Esophagus muscularis mucosa (tissue), 4 donors: ENCODE measurements at regions not wholly inside any gene's neighbourhood (a gene's known extent, or its start where the extent isn't known, plus 50 kb on each side); places are given as distances from the start of the nearest gene placed in this dataset.

Source experiments
- DNase-seq: peaks from one replicate; pipeline ENCODE4 v3.0.0-alpha.2; 2017; ENCODE audit errors: extremely low spot score
- H3K27ac ChIP-seq, 4 donors: fragments of 200-600 bp; sonication (generic); replicated peaks in 1 of 4; 1 replicate in 3 of 4; 2 replicates in 1 of 4; pipeline ENCODE4 v1.5.1; 2016 to 2019; ENCODE audit warnings: mild to moderate bottlenecking in 1 of 4
- H3K27me3 ChIP-seq, 4 donors: fragments of 200-600 bp; sonication (generic); one replicate each; pipeline versions ENCODE4 v1.5.1 to v1.6.0; 2016 to 2019
- H3K36me3 ChIP-seq, 4 donors: fragments of 200-600 bp; sonication (generic); one replicate each; pipeline ENCODE4 v1.5.1; 2016 to 2019
- H3K4me1 ChIP-seq, 4 donors: fragments of 200-600 bp; sonication (generic); one replicate each; pipeline ENCODE4 v1.5.1; 2016 to 2019
- H3K4me3 ChIP-seq, 4 donors: fragments of 200-600 bp; sonication (generic); 1 replicate in 2 of 4; 2 replicates in 2 of 4; pipeline ENCODE4 v1.5.1; 2016 to 2019; ENCODE audit warnings: mild to moderate bottlenecking in 4 of 4, moderate library complexity in 1 of 4
- H3K9me3 ChIP-seq, 4 donors: fragments of 200-600 bp; sonication (generic); 1 replicate in 3 of 4; 2 replicates in 1 of 4; pipeline ENCODE4 v1.5.1; 2016 to 2019
- EP300 ChIP-seq: sonication (generic); formaldehyde crosslinking; IDR thresholded peaks from one replicate; pipeline ENCODE4 v1.6.1; 2017; ENCODE audit warnings: antibody characterized with exemption
- POLR2A ChIP-seq: fragments of 450-650 bp; IDR thresholded peaks from one replicate; pipeline ENCODE4 v1.6.1; 2017; ENCODE audit warnings: antibody characterized with exemption, moderate library complexity, mild to moderate bottlenecking, low read depth
- POLR2AphosphoS5 ChIP-seq, 2 donors: sonication (generic); formaldehyde crosslinking; IDR thresholded peaks; one replicate each; pipeline ENCODE4 v1.6.1; 2017; ENCODE audit warnings: antibody characterized with exemption in 2 of 2
- WGBS: methylation state at CpG from one replicate; pipeline ENCODE4 v1.1.5; 2018; 5-methylcytosine and 5-hydroxymethylcytosine counted together
- intact Hi-C: fragments of 100-400 bp; cut with DNase I; formaldehyde crosslinking; loops from one replicate; pipeline ENCODE4 v1.15.1; 2023
- TF ChIP-seq, protein P1 (sequence below), 3 experiments: fragments of 200-600 bp in 2 of 3; fragments of 450-650 bp in 1 of 3; sonication (generic) in 2 of 3; IDR thresholded peaks; one replicate each; pipeline ENCODE4 v1.5.1; 2017 to 2019; ENCODE audit warnings: antibody characterized with exemption in 3 of 3, mild to moderate bottlenecking in 2 of 3, moderate library complexity in 1 of 3

DNA sequence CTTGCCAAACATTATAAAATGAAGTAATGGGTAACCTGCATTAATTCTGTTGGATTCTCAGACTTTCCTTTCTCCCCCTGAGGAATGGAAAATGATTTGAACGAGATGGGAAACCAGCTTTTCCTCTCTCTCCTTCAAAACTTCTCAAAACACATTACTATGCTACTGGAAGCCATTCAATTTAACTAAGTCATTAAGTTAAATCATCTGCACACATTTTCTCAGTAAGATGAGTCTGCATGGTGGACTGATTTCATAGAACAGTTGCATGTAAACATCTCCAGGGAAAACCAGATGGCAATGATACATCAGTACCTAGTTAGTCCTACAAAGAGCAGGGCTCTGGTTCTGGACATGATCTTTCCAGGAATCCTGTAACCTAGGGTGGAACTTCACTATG, 59.9 kb downstream of the BMP4 start:
- no peaks in the 10 kb centered on the region for H3K36me3 ChIP-seq
- H3K4me3 ChIP-seq, result no peak overlapping the region
- intact Hi-C loops, result no loop called here
- DNase-seq, result no peak
- H3K4me1 ChIP-seq, result no peaks in the 10 kb centered on the region
- H3K27me3 ChIP-seq, result no peaks in the 10 kb centered on the region
- H3K9me3 ChIP-seq, result no peaks in the 10 kb centered on the region
- TF ChIP-seq POLR2AphosphoS5 (IDR thresholded peaks at IDR 0.05) (no peak), POLR2A (no peak), EP300 (no peak)
- TF ChIP-seq, protein P1, sequence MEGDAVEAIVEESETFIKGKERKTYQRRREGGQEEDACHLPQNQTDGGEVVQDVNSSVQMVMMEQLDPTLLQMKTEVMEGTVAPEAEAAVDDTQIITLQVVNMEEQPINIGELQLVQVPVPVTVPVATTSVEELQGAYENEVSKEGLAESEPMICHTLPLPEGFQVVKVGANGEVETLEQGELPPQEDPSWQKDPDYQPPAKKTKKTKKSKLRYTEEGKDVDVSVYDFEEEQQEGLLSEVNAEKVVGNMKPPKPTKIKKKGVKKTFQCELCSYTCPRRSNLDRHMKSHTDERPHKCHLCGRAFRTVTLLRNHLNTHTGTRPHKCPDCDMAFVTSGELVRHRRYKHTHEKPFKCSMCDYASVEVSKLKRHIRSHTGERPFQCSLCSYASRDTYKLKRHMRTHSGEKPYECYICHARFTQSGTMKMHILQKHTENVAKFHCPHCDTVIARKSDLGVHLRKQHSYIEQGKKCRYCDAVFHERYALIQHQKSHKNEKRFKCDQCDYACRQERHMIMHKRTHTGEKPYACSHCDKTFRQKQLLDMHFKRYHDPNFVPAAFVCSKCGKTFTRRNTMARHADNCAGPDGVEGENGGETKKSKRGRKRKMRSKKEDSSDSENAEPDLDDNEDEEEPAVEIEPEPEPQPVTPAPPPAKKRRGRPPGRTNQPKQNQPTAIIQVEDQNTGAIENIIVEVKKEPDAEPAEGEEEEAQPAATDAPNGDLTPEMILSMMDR (IDR thresholded peaks at IDR 0.05), result no peak
- H3K27ac ChIP-seq, result no peak overlapping the region
- 59% methylated on average over 1 of the region's 1 CpG for WGBS

DNA sequence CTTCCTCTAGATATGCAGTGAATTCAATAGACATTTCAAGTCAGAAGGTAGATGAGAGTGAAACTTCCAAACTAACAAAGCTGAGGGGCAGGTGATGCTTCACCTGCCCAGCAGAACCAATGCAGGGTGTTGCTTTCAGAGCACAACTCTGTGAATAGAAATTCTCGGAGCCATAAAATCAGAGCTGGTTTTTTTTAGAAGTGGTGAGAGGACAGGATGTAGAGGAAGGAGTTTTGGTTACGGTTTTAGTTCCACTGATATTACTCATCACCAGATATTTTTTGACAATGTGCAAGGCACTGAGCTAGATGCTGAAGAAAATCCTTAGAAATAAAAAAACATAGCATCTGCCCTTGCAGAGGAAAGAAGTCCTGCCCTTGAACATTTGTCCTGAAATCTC, 62.2 kb downstream of the BMP4 start:
- Histone ChIP-seq H3K27me3 (no peaks in the 10 kb centered on the region), H3K9me3 (no peaks in the 10 kb centered on the region), H3K27ac (no peak overlapping the region), H3K4me1 (peaks cover 0 to 6% (median 0%) of the 10 kb centered on the region in 4 donors), H3K4me3 (no peak overlapping the region), H3K36me3 (no peaks in the 10 kb centered on the region)
- no peak for DNase-seq
- intact Hi-C loops, result no loop called here
- 35% methylated on average over 2 of the region's 2 CpGs for WGBS
- TF ChIP-seq EP300, result no peak
- TF ChIP-seq POLR2A, result no peak
- TF ChIP-seq POLR2AphosphoS5 (IDR thresholded peaks at IDR 0.05), result no peak
- TF ChIP-seq, protein P1 (IDR thresholded peaks at IDR 0.05), result no peak

DNA sequence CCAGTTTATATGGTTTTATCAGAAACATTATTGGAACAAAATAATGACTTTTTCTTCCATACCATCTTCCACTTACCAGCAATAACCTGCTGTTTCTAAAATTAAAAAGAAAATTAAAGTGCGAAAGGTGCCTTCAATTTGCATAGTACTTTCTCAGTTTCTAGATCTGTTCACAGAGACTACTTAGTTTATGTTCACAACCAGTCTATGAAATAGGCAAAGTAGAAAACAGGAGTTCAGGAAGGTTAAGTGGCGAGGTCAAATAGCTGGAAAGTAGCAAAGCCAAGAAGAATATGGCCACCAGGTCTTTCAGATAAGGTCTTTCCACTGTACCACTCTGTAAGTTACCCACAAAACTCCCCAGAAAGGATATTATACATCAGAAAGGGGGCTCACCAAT, 63.3 kb downstream of the BMP4 start:
- intact Hi-C loops, result no loop called here
- Histone ChIP-seq H3K36me3 (no peaks in the 10 kb centered on the region), H3K4me1 (peaks cover 0 to 6% (median 0%) of the 10 kb centered on the region in 4 donors), H3K9me3 (no peaks in the 10 kb centered on the region), H3K4me3 (no peak overlapping the region), H3K27ac (no peak overlapping the region), H3K27me3 (no peaks in the 10 kb centered on the region)
- DNase-seq, result no peak
- no peak for TF ChIP-seq EP300
- TF ChIP-seq POLR2AphosphoS5 (IDR thresholded peaks at IDR 0.05), result no peak
- TF ChIP-seq POLR2A, result no peak
- TF ChIP-seq, protein P1 (IDR thresholded peaks at IDR 0.05), result no peak
- 84% methylated on average over 2 of the region's 2 CpGs for WGBS

DNA sequence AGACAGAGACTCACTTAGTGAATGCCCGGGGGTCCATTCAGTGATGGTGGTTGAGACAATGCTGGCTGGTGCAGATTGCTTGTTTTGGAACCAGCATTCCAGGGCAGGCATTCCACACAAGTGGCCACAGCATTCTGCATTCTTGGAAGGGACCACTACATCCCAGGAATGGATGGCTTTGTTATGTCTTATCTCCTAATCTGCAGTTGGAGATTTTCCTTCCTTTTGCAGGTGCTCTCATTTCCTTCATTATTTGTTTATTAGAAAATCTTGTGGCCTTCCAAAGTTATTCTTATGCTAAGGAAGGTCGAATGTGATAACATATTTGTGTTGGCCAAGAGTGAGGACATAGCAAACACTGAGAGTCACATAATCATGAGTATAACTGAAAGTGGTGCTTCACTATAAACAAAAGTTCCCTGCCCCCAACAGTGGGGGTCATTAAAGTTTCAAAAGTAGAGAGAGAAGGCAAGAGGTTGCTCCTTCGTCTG, 66.0 kb downstream of the BMP4 start:
- TF ChIP-seq POLR2A, result no peak
- TF ChIP-seq POLR2AphosphoS5 (IDR thresholded peaks at IDR 0.05), result no peak
- TF ChIP-seq, protein P1 (IDR thresholded peaks at IDR 0.05), result no peak
- no peak for TF ChIP-seq EP300
- DNase-seq, result no peak
- H3K9me3 ChIP-seq, result no peaks in the 10 kb centered on the region
- H3K27me3 ChIP-seq, result no peaks in the 10 kb centered on the region
- intact Hi-C loops, result no loop called here
- H3K4me3 ChIP-seq, result no peak overlapping the region
- WGBS, result 67% methylated on average over 3 of the region's 3 CpGs
- no peaks in the 10 kb centered on the region for H3K36me3 ChIP-seq
- H3K27ac ChIP-seq, result no peak overlapping the region
- H3K4me1 ChIP-seq, result peaks cover 0 to 6% (median 0%) of the 10 kb centered on the region in 4 donors
